ENCODE measurements at regions not wholly inside any gene's neighbourhood (a gene's known extent, or its start where the extent isn't known, plus 50 kb on each side); places are given as distances from the start of the nearest gene placed in this dataset.

- DNase-seq (ENCODE audit: low spot score) = no peak
- no peaks in the 10 kb centered on the region for H3K4me1 Mint-ChIP-seq (ENCODE audit: unreplicated experiment)
- H3K27me3 Mint-ChIP-seq (ENCODE audit: unreplicated experiment) = no peaks in the 10 kb centered on the region
- H3K36me3 Mint-ChIP-seq (ENCODE audit: low read depth, unreplicated experiment) = no peaks in the 10 kb centered on the region
- H3K27ac Mint-ChIP-seq (ENCODE audit: unreplicated experiment) = no peak overlapping the region
- TF ChIP-seq CTCF (IDR thresholded peaks at IDR 0.05; ENCODE audit: unreplicated experiment) = no peak
- H3K9me3 Mint-ChIP-seq (ENCODE audit: unreplicated experiment) = no peaks in the 10 kb centered on the region
- no peak overlapping the region for H3K4me3 Mint-ChIP-seq (ENCODE audit: unreplicated experiment)
Observed at GRCh38 chr5:103904651-103905050, 342.1 kb upstream of the NUDT12 start.

GRCh38 chr5:103902893-103903292 lies 340.3 kb upstream of the NUDT12 start:
- H3K4me3 Mint-ChIP-seq (ENCODE audit: unreplicated experiment) = no peak overlapping the region
- DNase-seq (ENCODE audit: low spot score) = no peak
- H3K27ac Mint-ChIP-seq (ENCODE audit: unreplicated experiment) = no peak overlapping the region
- H3K27me3 Mint-ChIP-seq (ENCODE audit: unreplicated experiment) = no peaks in the 10 kb centered on the region
- no peaks in the 10 kb centered on the region for H3K36me3 Mint-ChIP-seq (ENCODE audit: low read depth, unreplicated experiment)
- H3K9me3 Mint-ChIP-seq (ENCODE audit: unreplicated experiment) = no peaks in the 10 kb centered on the region
- no peaks in the 10 kb centered on the region for H3K4me1 Mint-ChIP-seq (ENCODE audit: unreplicated experiment)
- TF ChIP-seq CTCF (IDR thresholded peaks at IDR 0.05; ENCODE audit: unreplicated experiment) = no peak

GRCh38 chr5:103901885-103902284 lies 339.3 kb upstream of the NUDT12 start:
- H3K27me3 Mint-ChIP-seq (ENCODE audit: unreplicated experiment) = no peaks in the 10 kb centered on the region
- no peaks in the 10 kb centered on the region for H3K36me3 Mint-ChIP-seq (ENCODE audit: low read depth, unreplicated experiment)
- H3K4me3 Mint-ChIP-seq (ENCODE audit: unreplicated experiment) = no peak overlapping the region
- H3K4me1 Mint-ChIP-seq (ENCODE audit: unreplicated experiment) = no peaks in the 10 kb centered on the region
- no peak overlapping the region for H3K27ac Mint-ChIP-seq (ENCODE audit: unreplicated experiment)
- no peak for TF ChIP-seq CTCF (IDR thresholded peaks at IDR 0.05; ENCODE audit: unreplicated experiment)
- H3K9me3 Mint-ChIP-seq (ENCODE audit: unreplicated experiment) = no peaks in the 10 kb centered on the region
- DNase-seq (ENCODE audit: low spot score) = no peak

- no peaks in the 10 kb centered on the region for H3K27me3 Mint-ChIP-seq (ENCODE audit: unreplicated experiment)
- H3K36me3 Mint-ChIP-seq (ENCODE audit: low read depth, unreplicated experiment) = no peaks in the 10 kb centered on the region
- H3K4me3 Mint-ChIP-seq (ENCODE audit: unreplicated experiment) = no peak overlapping the region
- H3K9me3 Mint-ChIP-seq (ENCODE audit: unreplicated experiment) = no peaks in the 10 kb centered on the region
- H3K27ac Mint-ChIP-seq (ENCODE audit: unreplicated experiment) = no peak overlapping the region
- H3K4me1 Mint-ChIP-seq (ENCODE audit: unreplicated experiment) = no peaks in the 10 kb centered on the region
- TF ChIP-seq CTCF (IDR thresholded peaks at IDR 0.05; ENCODE audit: unreplicated experiment) = no peak
- DNase-seq (ENCODE audit: low spot score) = no peak
Observed at GRCh38 chr5:103896593-103896992, 334.0 kb upstream of the NUDT12 start.

GRCh38 chr5:103895738-103896137 lies 333.1 kb upstream of the NUDT12 start:
- Mint-ChIP-seq H3K27ac (ENCODE audit: unreplicated experiment) (no peak overlapping the region), H3K36me3 (ENCODE audit: low read depth, unreplicated experiment) (no peaks in the 10 kb centered on the region), H3K9me3 (ENCODE audit: unreplicated experiment) (no peaks in the 10 kb centered on the region), H3K27me3 (ENCODE audit: unreplicated experiment) (no peaks in the 10 kb centered on the region), H3K4me1 (ENCODE audit: unreplicated experiment) (no peaks in the 10 kb centered on the region), H3K4me3 (ENCODE audit: unreplicated experiment) (no peak overlapping the region)
- no peak for DNase-seq (ENCODE audit: low spot score)
- TF ChIP-seq CTCF (IDR thresholded peaks at IDR 0.05; ENCODE audit: unreplicated experiment) = no peak

Measured in endothelial cell (in vitro differentiated cells).